ENCODE measurements at regions not wholly inside any gene's neighbourhood (a gene's known extent, or its start where the extent isn't known, plus 50 kb on each side); places are given as distances from the start of the nearest gene placed in this dataset.
"Not testable (repeated sequence)": the region's sequence is repeated elsewhere in the genome, so short reads cannot be mapped to it uniquely, and the experiment has no call there.

- DNase-seq (ENCODE audit: low read depth in 1 of 2, low spot score in 1 of 2) = no peak
Observed at GRCh38 chr5:99177796-99178195, 249.0 kb upstream of the CHD1 start.

GRCh38 chr5:99176186-99176585 lies 247.4 kb upstream of the CHD1 start:
- DNase-seq (ENCODE audit: low read depth in 1 of 2, low spot score in 1 of 2) = no peak

GRCh38 chr5:99169309-99169708 lies 240.5 kb upstream of the CHD1 start:
- DNase-seq (ENCODE audit: low read depth in 1 of 2, low spot score in 1 of 2) = no peak

GRCh38 chr5:99161538-99161937 lies 232.7 kb upstream of the CHD1 start:
- DNase-seq (ENCODE audit: low read depth in 1 of 2, low spot score in 1 of 2) = not testable (repeated sequence)

- DNase-seq (ENCODE audit: low read depth in 1 of 2, low spot score in 1 of 2) = no peak
Observed at GRCh38 chr5:99156688-99157087, 227.9 kb upstream of the CHD1 start.

- not testable (repeated sequence) for DNase-seq (ENCODE audit: low read depth in 1 of 2, low spot score in 1 of 2)
Observed at GRCh38 chr5:99143283-99143795, 214.5 kb upstream of the CHD1 start.

GRCh38 chr5:99141534-99142128 lies 212.8 kb upstream of the CHD1 start:
- DNase-seq (ENCODE audit: low read depth in 1 of 2, low spot score in 1 of 2) = no peak

GRCh38 chr5:99138911-99139310 lies 210.1 kb upstream of the CHD1 start:
- no peak for DNase-seq (ENCODE audit: low read depth in 1 of 2, low spot score in 1 of 2)

GRCh38 chr5:99133921-99134320 lies 205.1 kb upstream of the CHD1 start:
- DNase-seq (ENCODE audit: low read depth in 1 of 2, low spot score in 1 of 2) = no peak

- DNase-seq (ENCODE audit: low read depth in 1 of 2, low spot score in 1 of 2) = no peak
Observed at GRCh38 chr5:99129768-99130501, 201.1 kb upstream of the CHD1 start.

GRCh38 chr5:99122976-99123375 lies 194.2 kb upstream of the CHD1 start:
- no peak for DNase-seq (ENCODE audit: low read depth in 1 of 2, low spot score in 1 of 2)

- DNase-seq (ENCODE audit: low read depth in 1 of 2, low spot score in 1 of 2) = no peak
Observed at GRCh38 chr5:99119326-99119725, 190.5 kb upstream of the CHD1 start.

GRCh38 chr5:99116526-99116925 lies 187.7 kb upstream of the CHD1 start:
- DNase-seq (ENCODE audit: low read depth in 1 of 2, low spot score in 1 of 2) = no peak

- no peak for DNase-seq (ENCODE audit: low read depth in 1 of 2, low spot score in 1 of 2)
Observed at GRCh38 chr5:99109894-99110293, 181.1 kb upstream of the CHD1 start.

GRCh38 chr5:99105216-99105615 lies 176.4 kb upstream of the CHD1 start:
- DNase-seq (ENCODE audit: low read depth in 1 of 2, low spot score in 1 of 2) = no peak

GRCh38 chr5:99104538-99105132 lies 175.8 kb upstream of the CHD1 start:
- no peak for DNase-seq (ENCODE audit: low read depth in 1 of 2, low spot score in 1 of 2)

GRCh38 chr5:99102073-99102697 lies 173.4 kb upstream of the CHD1 start:
- no peak for DNase-seq (ENCODE audit: low read depth in 1 of 2, low spot score in 1 of 2)

- no peak for DNase-seq (ENCODE audit: low read depth in 1 of 2, low spot score in 1 of 2)
Observed at GRCh38 chr5:99099691-99100090, 170.9 kb upstream of the CHD1 start.

- DNase-seq (ENCODE audit: low read depth in 1 of 2, low spot score in 1 of 2) = no peak
Observed at GRCh38 chr5:99089822-99090549, 161.2 kb upstream of the CHD1 start.

- DNase-seq (ENCODE audit: low read depth in 1 of 2, low spot score in 1 of 2) = no peak
Observed at GRCh38 chr5:99088309-99088708, 159.5 kb upstream of the CHD1 start.

GRCh38 chr5:99083197-99083596 lies 154.4 kb upstream of the CHD1 start:
- no peak for DNase-seq (ENCODE audit: low read depth in 1 of 2, low spot score in 1 of 2)

All from activated T-helper 1 cell treated with anti-CD3 and anti-CD28 coated beads, Interleukin-2, amount 50 U/mL, for 16 hours (primary cell).